Activated naive CD8-positive, alpha-beta T cell treated with anti-CD3 and anti-CD28 coated beads, Interleukin-2, amount 50 U/mL, for 16 hours (primary cell): ENCODE measurements at regions not wholly inside any gene's neighbourhood (a gene's known extent, or its start where the extent isn't known, plus 50 kb on each side); places are given as distances from the start of the nearest gene placed in this dataset.

Experiments used
- DNase-seq: peaks from one replicate; pipeline ENCODE4 v3.0.0-alpha.2; 2020; ENCODE audit warnings: low read depth, low spot score

DNA sequence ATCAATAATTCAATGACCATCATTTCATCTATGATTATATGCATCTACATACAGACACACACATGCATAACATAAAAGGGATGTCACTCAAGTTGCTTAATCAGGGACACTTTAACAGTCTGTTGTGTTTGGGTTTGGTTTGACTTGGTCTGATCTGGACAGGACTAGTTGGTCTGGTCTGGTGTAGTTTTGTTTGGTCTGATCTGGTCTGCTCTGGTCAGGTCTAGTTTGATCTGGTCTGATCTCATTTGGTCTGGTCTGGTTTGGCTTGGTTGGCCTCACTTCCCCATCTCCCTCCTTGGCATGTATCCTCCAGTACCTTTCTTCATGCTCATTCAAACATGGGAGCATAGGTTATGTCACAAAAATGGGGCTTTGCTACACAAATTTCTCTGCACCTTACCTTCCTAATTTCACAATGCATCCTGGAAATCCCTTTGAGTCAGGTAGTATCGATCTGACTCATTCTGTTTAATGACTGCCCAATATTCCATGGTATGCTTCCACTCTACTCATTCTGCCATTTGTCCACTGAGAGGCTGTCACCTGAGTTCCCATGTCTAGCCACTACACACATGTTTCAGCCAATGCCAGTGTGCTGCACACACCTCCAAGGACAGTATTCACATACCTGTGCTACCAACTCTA lies 73.0 kb upstream of the TPM1 start:
- DNase-seq, result no peak

DNA sequence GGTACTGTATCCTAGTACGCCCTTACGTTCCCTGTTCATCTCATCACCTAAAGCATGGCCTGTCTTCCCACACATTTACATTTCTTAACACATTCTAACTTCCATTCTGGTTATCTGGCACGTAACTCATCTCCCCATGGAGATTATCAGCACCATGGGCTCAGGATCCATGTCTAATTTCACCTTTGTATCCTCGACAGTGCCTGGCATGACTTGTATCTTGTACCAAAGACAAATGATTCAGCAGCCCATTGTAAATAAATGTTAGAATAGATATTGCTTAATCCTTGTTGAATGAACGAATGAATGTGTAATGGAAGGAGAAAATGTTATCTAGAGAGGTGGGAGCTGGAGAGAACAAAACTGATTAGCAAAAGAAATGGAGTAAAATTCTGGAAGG lies 69.7 kb upstream of the TPM1 start:
- DNase-seq, result no peak

GRCh38 chr15:62975515-62975914 lies 67.0 kb upstream of the TPM1 start:
- DNase-seq, result no peak

- no peak for DNase-seq
Observed at GRCh38 chr15:62976301-62976881, 66.2 kb upstream of the TPM1 start.

DNA sequence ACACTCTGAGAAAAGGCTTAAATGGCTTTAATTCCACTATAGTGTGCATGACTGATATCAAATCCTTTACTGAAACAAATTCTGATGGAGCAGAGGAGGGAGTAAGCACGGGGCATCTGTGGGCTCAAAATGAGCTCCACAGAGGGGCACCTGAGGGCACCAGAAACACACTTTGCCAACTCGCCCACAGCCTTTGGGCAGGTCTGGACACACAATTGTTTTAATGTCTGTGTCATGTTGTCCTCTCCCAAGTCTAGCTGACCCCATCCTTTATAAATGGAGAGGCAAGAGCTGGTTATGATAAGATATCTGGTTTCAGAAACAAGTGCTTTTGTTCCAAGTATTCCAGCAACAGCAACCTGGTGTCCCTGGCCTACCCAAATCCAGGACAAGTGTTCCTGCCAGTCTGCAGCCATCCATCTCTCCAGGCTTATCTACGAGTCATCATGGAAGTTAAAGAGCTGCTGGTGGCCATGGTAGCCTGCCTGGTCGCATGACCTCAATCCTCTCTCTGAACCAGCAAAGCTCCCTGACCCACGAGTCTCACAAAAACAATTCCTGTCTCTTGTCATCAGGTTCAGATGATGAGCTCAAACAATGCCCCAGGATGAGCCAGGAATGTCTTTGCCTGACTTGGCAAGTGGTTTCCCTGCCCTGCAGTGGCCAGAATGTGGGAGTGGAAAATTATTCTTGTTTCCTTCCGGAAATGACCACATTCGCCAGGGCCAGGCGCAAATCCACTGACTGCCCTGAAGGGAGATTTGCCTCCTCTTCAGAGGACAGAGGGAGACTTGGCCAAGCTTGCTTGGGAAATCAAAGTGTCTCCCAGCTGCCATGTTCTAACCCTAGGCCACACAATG lies 64.4 kb upstream of the TPM1 start:
- no peak for DNase-seq

DNA sequence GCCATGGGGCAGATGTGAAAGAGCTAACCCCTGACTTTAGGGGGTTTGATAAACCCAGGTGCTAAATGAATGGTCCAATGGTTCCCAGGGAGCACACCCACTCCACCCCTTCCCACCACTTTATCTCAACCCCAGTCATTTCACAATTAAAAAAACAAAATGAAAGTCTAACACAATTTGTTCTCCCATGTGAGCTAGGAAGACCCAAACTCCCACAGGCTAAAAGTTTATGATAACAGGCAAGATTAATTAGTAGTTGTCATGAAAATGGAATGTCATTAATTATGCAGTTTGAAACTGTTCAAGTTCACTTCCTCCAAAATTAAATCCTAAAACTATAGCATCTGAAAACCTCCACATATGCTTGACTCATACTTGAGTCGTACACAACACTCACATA lies 63.3 kb upstream of the TPM1 start:
- DNase-seq, result no peak

DNA sequence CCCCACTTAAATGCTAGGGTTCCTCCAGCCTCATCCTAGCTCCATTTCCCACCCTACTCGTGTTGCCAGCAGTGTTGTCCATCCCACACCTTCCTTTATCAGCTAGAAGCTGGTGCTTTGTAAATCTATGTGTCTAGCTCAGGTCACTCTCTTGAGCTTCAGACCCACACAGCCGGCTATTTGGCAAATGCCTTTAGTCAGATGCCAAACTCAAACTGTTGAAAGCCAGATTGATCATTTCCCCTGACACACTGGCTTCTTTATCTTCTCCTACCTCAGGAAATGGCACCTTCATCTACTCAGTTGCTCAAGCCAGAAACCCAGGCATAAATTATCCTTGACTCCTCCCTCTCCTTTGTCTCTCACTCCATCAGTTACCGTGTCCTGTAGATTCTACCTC lies 61.5 kb upstream of the TPM1 start:
- DNase-seq, result no peak

- DNase-seq, result no peak
Observed at GRCh38 chr15:62983956-62984355, 58.6 kb upstream of the TPM1 start.

DNA sequence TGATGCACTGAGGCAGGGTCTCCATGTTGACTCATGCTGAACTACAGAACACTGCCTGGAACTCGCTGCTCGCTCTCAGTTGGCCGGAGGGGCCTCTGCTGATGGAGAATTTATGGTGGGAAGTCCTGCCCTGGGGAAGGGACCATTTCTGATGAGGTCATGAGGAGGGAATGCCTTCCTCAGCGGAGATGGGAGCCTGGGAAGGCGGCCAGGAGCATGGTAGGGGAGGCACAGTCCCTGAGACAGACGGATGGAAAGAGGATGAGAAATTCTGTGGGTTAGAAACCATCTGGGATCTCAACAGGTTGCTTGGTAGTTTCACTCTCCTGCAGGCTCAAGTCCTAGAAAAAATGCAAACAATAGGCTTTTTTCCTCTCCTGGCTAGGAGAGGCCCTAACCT lies 56.8 kb upstream of the TPM1 start:
- DNase-seq, result no peak

- DNase-seq, result no peak
Observed at GRCh38 chr15:62986948-62987347, 55.6 kb upstream of the TPM1 start.

DNA sequence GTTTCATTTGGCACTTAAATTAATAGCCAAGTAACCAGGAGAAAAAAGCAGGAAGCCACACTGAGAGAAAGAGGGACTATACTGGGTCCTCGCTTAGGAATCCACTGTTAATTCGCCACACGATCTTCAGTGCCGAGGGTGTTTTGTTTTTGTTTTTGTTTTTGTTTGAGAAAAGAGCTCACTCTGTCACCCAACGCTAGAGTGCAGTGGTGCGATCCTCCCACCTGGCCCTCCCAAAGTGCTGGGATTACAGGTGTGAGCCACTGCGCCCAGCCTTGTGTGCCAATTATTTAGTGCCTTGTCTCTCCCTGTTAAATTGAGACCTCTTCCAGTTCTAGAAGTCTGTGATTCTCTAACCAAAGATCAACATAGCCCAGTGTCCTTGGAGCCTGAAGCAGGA lies 53.8 kb upstream of the TPM1 start:
- no peak for DNase-seq

- DNase-seq, result no peak
Observed at GRCh38 chr15:62989366-62990055, 53.0 kb upstream of the TPM1 start.

- DNase-seq, result no peak
Observed at GRCh38 chr15:62991698-62992097, 50.8 kb upstream of the TPM1 start.

GRCh38 chr15:62992302-62992701 lies 50.2 kb upstream of the TPM1 start:
- no peak for DNase-seq
